HG03521 (cell line): ENCODE measurements at regions not wholly inside any gene's neighbourhood (a gene's known extent, or its start where the extent isn't known, plus 50 kb on each side); places are given as distances from the start of the nearest gene placed in this dataset.

Source experiments
- ATAC-seq: cut with Tn5 transposase; IDR thresholded peaks from one replicate; pipeline ENCODE4 v1.9.1; 2021; ENCODE audit warnings: mild to moderate bottlenecking, moderate library complexity; ENCODE audit not compliant: unreplicated experiment

GRCh38 chr1:88421997-88422396, 262.1 kb upstream of the PKN2 start:
- no peak for ATAC-seq

GRCh38 chr1:88433556-88433955, 250.5 kb upstream of the PKN2 start:
- no peak for ATAC-seq

- ATAC-seq, result no peak
These were observed 249.2 kb upstream of the PKN2 start for GRCh38 chr1:88434836-88435235.

- ATAC-seq, result no peak
These were observed 243.1 kb upstream of the PKN2 start for GRCh38 chr1:88441022-88441421.

- no peak for ATAC-seq
These were observed 232.2 kb upstream of the PKN2 start for GRCh38 chr1:88451856-88452255.

DNA sequence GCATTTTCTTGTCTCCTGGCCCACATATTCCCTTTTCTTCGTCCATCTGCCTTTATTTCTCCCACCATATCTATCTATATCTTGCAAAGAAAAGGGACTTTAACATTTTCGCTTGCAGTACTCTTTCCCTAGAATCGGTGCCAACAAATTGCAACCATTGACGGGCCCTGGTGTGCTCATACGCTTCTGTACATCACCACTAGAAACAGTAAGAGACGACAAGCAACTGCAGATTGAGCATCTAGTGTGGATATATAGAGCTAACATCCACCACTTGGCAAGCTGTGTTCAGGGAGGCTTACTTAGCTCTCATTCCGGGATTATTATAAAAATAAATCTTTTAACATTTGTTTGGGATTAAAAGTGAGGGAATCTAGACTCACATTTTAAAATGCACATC, 230.8 kb upstream of the PKN2 start:
- ATAC-seq, result no peak

- ATAC-seq, result no peak
These were observed 229.3 kb upstream of the PKN2 start for GRCh38 chr1:88454781-88455180.

- ATAC-seq, result no peak
These were observed 228.3 kb upstream of the PKN2 start for GRCh38 chr1:88455621-88456256.

DNA sequence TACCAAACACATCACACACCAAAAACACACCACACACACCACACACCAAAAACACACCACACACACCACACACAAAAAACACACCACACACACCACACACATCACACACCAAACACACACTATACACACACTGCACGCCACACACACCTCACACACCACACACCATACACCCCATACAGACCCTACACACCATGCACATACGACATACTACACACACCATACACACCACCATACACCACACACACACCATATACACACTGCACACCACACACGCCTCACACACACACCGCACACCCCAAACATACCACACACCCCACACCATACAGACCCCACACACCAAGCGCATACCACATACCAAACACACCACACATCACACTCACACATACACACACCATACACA, 226.9 kb upstream of the PKN2 start:
- ATAC-seq, result no peak

- no peak for ATAC-seq
These were observed 223.1 kb upstream of the PKN2 start for GRCh38 chr1:88461007-88461406.

GRCh38 chr1:88462096-88462487, 222.0 kb upstream of the PKN2 start:
- ATAC-seq, result no peak

DNA sequence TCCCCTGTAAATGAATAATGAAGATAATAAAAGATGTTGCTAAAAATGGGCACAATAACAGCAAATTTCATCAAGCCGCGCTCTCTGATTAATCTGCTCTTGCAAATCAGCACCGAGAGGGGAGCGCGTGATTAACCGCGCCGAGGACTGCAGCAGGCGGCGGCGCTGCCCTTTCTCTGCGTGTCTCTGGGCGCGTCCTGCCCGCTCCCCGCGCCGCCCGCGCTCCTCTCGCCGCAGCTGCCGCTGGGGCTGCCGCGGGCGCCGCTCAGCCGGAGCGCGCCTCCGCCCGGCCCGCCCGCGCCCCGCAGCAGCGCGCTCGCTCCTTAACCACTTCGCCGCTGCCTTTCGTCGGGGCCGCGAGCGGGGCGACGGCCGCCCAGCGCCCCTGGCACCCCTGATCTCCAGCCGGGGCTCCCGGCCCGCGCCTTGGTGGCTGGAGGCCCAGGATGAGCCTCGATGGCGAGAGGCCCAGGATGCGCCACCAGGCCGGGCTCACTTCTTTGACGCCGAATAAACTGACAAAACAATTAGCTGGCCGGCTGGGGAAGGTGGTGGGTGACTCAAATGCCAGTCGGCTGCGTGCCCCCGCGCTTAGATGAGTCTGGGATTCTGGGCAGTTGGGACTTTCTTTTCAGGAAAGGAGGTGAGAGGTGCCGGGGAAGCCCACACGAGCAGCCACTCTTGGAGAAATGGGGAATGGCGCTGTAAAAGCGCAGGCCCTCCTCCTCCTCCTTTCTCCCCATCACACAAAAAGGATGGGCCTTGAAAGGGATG, 221.4 kb upstream of the PKN2 start:
- no peak for ATAC-seq

DNA sequence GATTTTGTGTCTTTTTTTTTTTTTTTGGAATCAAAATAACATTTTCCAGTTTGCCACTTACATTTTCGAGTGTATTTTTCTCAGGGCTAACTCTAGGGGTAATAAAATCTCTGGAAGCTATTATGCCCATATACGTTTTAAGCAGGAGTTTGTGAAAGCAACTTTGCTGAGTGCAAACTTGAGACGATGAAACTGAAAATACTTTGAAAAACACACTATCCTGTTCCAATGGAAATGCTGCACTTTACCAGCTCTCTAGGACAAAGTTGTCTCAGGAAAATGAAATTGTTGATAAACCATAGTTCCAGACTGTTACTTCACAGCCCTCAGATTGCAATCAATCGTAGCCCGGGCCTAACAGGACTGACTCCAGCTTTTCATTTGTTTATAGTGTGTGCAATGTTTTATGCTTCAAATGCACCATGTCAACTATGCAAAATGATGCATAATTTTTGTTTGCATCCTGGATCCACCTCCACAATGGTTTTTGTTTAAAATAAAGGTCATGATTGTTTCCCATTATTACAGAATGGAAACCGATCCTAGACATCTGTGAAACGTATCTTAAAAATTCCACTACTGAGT, 220.6 kb upstream of the PKN2 start:
- ATAC-seq, result no peak

- ATAC-seq, result no peak
These were observed 218.1 kb upstream of the PKN2 start for GRCh38 chr1:88466011-88466410.

GRCh38 chr1:88466899-88467580, 217.0 kb upstream of the PKN2 start:
- ATAC-seq, result no peak

DNA sequence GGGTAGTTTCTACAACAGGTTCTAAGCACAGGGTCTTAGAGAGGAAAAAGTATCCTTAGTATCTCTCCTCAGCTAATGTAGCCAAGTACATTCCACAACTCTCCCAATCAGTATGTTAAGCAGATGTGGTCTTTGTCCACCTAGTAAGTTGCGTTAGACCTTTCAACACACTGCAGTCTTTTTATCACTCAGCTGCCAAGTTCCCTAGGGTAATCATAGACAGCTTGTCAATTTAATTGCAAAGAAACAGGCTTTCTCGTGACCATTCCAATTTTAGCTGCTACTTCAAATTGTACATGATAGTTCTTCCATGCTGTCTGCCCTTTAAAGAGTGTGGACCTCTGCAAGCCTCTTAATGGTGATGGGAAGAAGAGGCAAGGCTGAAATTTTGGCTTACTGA, 211.8 kb upstream of the PKN2 start:
- no peak for ATAC-seq

DNA sequence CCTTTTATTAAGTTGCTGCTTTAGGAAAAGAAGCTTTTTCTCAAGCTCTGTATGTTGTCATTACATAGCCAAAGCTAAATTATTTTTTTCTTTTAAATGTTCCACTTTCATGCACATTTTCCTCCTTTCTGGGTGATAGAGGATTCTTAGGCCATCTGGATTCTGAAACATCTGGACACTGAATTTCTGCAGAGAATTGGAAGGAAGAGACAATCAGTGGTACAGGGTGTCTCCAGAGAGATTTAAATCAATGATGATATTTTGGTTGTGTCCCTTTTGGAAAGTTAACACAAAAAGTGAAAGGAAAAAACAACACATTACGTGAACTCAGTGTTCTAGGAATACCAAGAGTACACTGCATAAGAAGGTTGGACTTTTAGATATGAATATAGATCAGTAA, 211.4 kb upstream of the PKN2 start:
- no peak for ATAC-seq

GRCh38 chr1:88474555-88475304, 209.3 kb upstream of the PKN2 start:
- no peak for ATAC-seq

DNA sequence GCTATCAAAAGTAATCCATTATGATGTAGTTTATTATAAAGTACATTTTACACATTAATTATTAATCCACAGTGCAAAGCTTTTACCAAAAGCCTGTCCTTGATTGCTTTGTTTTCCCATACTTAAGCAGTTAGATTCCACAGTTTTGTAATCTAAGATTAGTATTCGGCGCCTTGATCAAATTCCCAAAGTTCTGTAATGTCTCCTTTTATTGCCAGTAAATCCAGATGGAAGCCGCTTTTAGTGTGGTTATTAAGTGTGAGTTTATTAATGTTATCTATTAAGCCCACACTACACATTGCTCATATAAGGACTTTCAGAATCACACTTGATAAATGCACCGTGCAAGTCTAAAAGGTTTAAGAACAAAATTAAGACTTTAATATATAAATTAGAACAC, 199.2 kb upstream of the PKN2 start:
- ATAC-seq, result no peak

DNA sequence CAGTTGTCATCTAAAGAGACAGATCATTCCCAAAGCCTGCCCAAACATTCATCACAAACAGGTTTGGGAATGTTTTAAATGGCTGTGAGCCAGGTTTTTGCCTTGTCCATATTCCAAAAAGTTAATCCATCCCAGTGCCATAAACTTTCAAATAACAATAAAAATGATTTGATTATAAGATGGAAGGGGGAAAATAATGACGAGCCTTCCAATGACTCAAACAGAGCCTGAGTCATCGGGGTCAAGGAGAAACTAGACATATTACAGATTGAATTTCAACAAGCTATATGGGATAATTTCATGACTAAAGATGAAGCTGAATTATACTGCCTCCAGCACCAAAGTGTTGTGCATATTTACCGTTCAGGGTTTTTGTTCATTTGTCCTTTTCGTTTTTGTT, 195.8 kb upstream of the PKN2 start:
- no peak for ATAC-seq

GRCh38 chr1:88490676-88491075, 193.4 kb upstream of the PKN2 start:
- ATAC-seq, result no peak
